MM.1S (cell line): ENCODE measurements at regions not wholly inside any gene's neighbourhood (a gene's known extent, or its start where the extent isn't known, plus 50 kb on each side); places are given as distances from the start of the nearest gene placed in this dataset.
"Not testable (repeated sequence)": the region's sequence is repeated elsewhere in the genome, so short reads cannot be mapped to it uniquely, and the experiment has no call there.

Experiments used
- CTCF ChIP-seq: fragments of 300-600 bp; sonication (generic); IDR thresholded peaks from 2 replicates; pipeline ENCODE4 v1.5.1; 2016; ENCODE audit warnings: antibody characterized with exemption, low read length, mixed read lengths
- EZH2 ChIP-seq: fragments of 300-600 bp; sonication (generic); optimal IDR thresholded peaks from 2 replicates; pipeline ENCODE3; 2017; ENCODE audit warnings: low read depth, mild to moderate bottlenecking, antibody characterized with exemption, low read length, mixed read lengths

DNA sequence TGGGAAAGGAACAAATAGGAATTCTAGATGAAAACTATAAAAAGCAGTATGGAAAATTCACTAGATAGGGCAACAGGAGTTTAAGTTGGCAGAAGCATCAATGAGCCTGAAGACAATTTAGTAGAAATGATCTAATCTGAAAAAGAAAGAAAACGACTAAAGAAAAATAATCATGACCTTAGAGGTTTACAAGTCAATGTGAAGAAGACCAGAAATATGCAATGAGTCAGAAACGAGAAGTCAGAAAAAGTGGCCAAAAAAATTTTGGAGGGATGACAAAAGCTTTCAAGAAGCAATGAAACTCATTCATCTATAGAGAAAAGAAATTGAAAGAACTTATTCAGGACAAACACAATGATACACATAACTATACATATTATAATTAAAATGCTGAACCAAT lies 1244.0 kb downstream of the RPIA start:
- TF ChIP-seq CTCF, EZH2: not testable (repeated sequence)
